WI38 (cell line): ENCODE measurements at regions not wholly inside any gene's neighbourhood (a gene's known extent, or its start where the extent isn't known, plus 50 kb on each side); places are given as distances from the start of the nearest gene placed in this dataset.

ENCODE experiments used
- H3K4me3 ChIP-seq: 2 replicates; pipeline ENCODE4 v1.5.1; 2011; ENCODE audit warnings: low read depth, mild to moderate bottlenecking, control low read depth, low read length
- CTCF ChIP-seq: IDR thresholded peaks from 2 replicates; pipeline ENCODE4 v1.5.1; 2012; ENCODE audit warnings: low read depth, mild to moderate bottlenecking, control low read depth, low read length

GRCh38 chr2:196587739-196588138 lies 51.8 kb upstream of the CCDC150 start:
- TF ChIP-seq CTCF: no peak
- H3K4me3 ChIP-seq: no peak overlapping the region

- no peak for TF ChIP-seq CTCF
- no peak overlapping the region for H3K4me3 ChIP-seq
Measured at GRCh38 chr2:196589419-196589818, 50.1 kb upstream of the CCDC150 start.
